HL-60 (cell line): ENCODE measurements at regions not wholly inside any gene's neighbourhood (a gene's known extent, or its start where the extent isn't known, plus 50 kb on each side); places are given as distances from the start of the nearest gene placed in this dataset.

Experiments
- DNase-seq, 2 experiments: peaks; one replicate each; pipeline ENCODE4 v3.0.0-alpha.2; 2010 to 2020; ENCODE audit warnings: low read depth in 1 of 2, low spot score in 1 of 2
- H3K27ac ChIP-seq: fragments of 250-450 bp; sonication (Bioruptor Pico); replicated peaks from 2 replicates; pipeline ENCODE4 v1.5.1; 2020; ENCODE audit warnings: mild to moderate bottlenecking, moderate library complexity
- H3K27me3 ChIP-seq: fragments of 250-450 bp; sonication (Bioruptor Pico); 2 replicates; pipeline ENCODE4 v1.5.1; 2021; ENCODE audit warnings: mild to moderate bottlenecking, moderate library complexity; ENCODE audit not compliant: insufficient read depth, poor library complexity, severe bottlenecking
- H3K4me3 ChIP-seq: replicated peaks from 2 replicates; pipeline ENCODE4 v1.5.1; 2011; ENCODE audit warnings: mild to moderate bottlenecking, control low read depth, low read length; ENCODE audit not compliant: insufficient read depth
- GABPA ChIP-seq: IDR thresholded peaks from 2 replicates; pipeline ENCODE4 v1.6.1; 2012; ENCODE audit warnings: low read depth
- POLR2AphosphoS5 ChIP-seq: IDR thresholded peaks from 2 replicates; pipeline ENCODE4 v1.6.1; 2012; ENCODE audit warnings: low read depth
- SPI1 ChIP-seq: IDR thresholded peaks from 2 replicates; pipeline ENCODE4 v1.6.1; 2012; ENCODE audit warnings: low read depth, mild to moderate bottlenecking, borderline replicate concordance
- TF ChIP-seq, protein P1 (sequence below): IDR thresholded peaks from 2 replicates; pipeline ENCODE4 v1.6.1; 2012; ENCODE audit warnings: low read depth; ENCODE audit not compliant: insufficient replicate concordance
- TF ChIP-seq, protein P2 (sequence below): IDR thresholded peaks from one replicate; pipeline ENCODE4 v1.5.1; 2011; ENCODE audit warnings: low read length, control low read depth, inconsistent platforms; ENCODE audit not compliant: insufficient read depth

DNA sequence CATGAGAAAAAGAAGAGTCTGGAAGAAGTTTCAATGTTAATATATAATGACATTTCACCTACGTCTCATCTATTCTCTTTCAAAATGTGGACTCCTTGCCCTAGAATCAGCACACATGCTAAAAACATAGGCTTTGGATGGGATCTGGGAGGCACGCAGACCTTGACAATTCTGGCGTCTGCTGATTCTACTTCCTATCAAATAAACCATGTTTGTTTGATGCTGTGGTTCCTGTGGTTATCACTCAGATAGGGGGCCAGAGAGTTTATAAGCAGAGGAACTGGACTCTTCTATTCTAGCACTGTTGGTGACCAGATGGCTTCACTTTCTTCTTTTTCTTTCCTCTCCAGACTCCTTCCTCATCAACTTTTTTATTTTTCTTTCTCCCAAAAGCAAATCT lies 336.8 kb downstream of the DIPK2A start:
- TF ChIP-seq GABPA (no peak), SPI1 (no peak), POLR2AphosphoS5 (no peak)
- TF ChIP-seq, protein P1, sequence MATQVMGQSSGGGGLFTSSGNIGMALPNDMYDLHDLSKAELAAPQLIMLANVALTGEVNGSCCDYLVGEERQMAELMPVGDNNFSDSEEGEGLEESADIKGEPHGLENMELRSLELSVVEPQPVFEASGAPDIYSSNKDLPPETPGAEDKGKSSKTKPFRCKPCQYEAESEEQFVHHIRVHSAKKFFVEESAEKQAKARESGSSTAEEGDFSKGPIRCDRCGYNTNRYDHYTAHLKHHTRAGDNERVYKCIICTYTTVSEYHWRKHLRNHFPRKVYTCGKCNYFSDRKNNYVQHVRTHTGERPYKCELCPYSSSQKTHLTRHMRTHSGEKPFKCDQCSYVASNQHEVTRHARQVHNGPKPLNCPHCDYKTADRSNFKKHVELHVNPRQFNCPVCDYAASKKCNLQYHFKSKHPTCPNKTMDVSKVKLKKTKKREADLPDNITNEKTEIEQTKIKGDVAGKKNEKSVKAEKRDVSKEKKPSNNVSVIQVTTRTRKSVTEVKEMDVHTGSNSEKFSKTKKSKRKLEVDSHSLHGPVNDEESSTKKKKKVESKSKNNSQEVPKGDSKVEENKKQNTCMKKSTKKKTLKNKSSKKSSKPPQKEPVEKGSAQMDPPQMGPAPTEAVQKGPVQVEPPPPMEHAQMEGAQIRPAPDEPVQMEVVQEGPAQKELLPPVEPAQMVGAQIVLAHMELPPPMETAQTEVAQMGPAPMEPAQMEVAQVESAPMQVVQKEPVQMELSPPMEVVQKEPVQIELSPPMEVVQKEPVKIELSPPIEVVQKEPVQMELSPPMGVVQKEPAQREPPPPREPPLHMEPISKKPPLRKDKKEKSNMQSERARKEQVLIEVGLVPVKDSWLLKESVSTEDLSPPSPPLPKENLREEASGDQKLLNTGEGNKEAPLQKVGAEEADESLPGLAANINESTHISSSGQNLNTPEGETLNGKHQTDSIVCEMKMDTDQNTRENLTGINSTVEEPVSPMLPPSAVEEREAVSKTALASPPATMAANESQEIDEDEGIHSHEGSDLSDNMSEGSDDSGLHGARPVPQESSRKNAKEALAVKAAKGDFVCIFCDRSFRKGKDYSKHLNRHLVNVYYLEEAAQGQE = no peak
- TF ChIP-seq, protein P2, sequence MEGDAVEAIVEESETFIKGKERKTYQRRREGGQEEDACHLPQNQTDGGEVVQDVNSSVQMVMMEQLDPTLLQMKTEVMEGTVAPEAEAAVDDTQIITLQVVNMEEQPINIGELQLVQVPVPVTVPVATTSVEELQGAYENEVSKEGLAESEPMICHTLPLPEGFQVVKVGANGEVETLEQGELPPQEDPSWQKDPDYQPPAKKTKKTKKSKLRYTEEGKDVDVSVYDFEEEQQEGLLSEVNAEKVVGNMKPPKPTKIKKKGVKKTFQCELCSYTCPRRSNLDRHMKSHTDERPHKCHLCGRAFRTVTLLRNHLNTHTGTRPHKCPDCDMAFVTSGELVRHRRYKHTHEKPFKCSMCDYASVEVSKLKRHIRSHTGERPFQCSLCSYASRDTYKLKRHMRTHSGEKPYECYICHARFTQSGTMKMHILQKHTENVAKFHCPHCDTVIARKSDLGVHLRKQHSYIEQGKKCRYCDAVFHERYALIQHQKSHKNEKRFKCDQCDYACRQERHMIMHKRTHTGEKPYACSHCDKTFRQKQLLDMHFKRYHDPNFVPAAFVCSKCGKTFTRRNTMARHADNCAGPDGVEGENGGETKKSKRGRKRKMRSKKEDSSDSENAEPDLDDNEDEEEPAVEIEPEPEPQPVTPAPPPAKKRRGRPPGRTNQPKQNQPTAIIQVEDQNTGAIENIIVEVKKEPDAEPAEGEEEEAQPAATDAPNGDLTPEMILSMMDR = no peak
- Histone ChIP-seq H3K27me3 (no peaks in the 10 kb centered on the region), H3K4me3 (no peak overlapping the region), H3K27ac (no peak overlapping the region)
- DNase-seq = no peak

DNA sequence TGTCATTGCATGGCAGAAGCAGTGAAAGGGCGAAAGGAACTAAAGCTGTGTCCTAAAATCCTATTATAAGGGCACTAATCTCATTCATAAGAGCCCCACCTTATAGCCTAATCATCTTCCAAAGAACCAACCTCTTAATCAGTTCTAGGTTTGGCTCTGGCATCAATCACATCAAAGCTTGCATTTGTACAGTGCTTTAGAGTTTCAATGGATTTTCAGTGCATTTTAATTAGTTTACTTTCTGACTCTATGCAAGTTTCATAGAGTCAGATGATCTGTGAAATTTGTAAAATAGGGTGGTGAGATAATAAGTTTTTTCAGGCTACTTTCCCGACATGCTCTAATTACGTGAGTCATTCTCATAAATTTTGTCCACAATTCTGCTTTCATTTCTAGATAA lies 341.1 kb downstream of the DIPK2A start:
- TF ChIP-seq POLR2AphosphoS5 (no peak), GABPA (no peak)
- TF ChIP-seq, protein P1 = no peak
- no peak overlapping the region for H3K4me3 ChIP-seq
- no peak overlapping the region for H3K27ac ChIP-seq
- DNase-seq = no peak
- H3K27me3 ChIP-seq = no peaks in the 10 kb centered on the region

DNA sequence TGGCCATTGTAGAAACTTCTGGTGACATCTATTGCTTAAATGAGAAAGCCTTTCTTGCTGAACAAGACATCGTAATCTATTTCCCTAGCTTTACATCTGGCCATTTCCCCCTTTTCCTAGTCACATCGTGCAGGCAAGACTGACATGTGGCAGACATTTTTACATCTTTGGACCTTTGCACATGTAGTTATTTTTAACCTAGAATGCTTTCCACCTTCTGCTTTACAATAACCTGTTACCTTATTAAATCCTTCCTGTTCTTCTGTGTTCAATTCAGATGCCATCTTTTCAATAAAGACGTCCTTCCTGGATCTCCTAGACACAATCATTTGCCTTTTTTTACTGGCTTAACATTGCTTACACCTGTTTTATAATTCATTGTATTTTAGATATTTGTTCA lies 343.3 kb downstream of the DIPK2A start:
- Histone ChIP-seq H3K4me3 (no peak overlapping the region), H3K27me3 (no peaks in the 10 kb centered on the region), H3K27ac (no peak overlapping the region)
- TF ChIP-seq POLR2AphosphoS5 (no peak), SPI1 (no peak), GABPA (no peak)
- TF ChIP-seq, protein P1 = no peak
- TF ChIP-seq, protein P2 = no peak
- DNase-seq = no peak

DNA sequence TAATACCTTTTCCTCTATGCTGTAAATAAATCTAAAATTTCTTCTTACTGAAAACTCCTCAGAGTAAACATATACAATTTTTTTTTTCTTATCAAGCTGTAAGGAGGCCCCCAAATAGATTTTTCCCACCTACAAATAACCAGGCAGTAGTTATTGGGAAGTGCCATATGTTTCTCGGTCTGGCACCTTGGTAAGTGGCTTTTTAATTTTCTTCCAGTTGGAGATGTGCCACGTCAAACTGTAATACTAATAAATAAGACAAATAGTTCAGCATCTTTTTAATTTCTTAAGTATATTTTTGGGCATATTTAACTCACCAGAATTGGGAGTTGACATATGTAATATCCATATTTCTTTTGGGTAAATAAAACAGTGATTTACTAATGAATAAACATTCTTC lies 346.3 kb downstream of the DIPK2A start:
- H3K27me3 ChIP-seq = no peaks in the 10 kb centered on the region
- no peak overlapping the region for H3K27ac ChIP-seq
- TF ChIP-seq SPI1 (no peak), POLR2AphosphoS5 (no peak), GABPA (no peak)
- TF ChIP-seq, protein P1 = no peak
- TF ChIP-seq, protein P2 = no peak
- H3K4me3 ChIP-seq = no peak overlapping the region
- no peak for DNase-seq
